Cardiac septum (tissue), 1 donor: ENCODE measurements at regions not wholly inside any gene's neighbourhood (a gene's known extent, or its start where the extent isn't known, plus 50 kb on each side); places are given as distances from the start of the nearest gene placed in this dataset.

Experiments
- DNase-seq: peaks from one replicate; pipeline ENCODE4 v3.0.0-alpha.2; 2020; ENCODE audit warnings: low spot score
- intact Hi-C: fragments of 100-400 bp; cut with DNase I; formaldehyde crosslinking; loops from one replicate; pipeline ENCODE4 v1.14.0; 2022
- donor health status: DM: no; HTN: no; CAD: no.

GRCh38 chr18:6679201-6679600 lies 50.3 kb upstream of the ARHGAP28 start:
- intact Hi-C loops = loop anchor here (10.0 kb wide), 1 partner anchor 86 kb away; no protein-coding TSS in a partner anchor
- no peak for DNase-seq
